Skeletal muscle cell (primary cell): ENCODE measurements at regions not wholly inside any gene's neighbourhood (a gene's known extent, or its start where the extent isn't known, plus 50 kb on each side); places are given as distances from the start of the nearest gene placed in this dataset.
"Not testable (repeated sequence)": the region's sequence is repeated elsewhere in the genome, so short reads cannot be mapped to it uniquely, and the experiment has no call there.

Source experiments
- DNase-seq: peaks from one replicate; pipeline ENCODE4 v3.0.0-alpha.2; 2010; ENCODE audit warnings: low read depth
- H3K4me3 ChIP-seq: 2 replicates; pipeline ENCODE4 v1.5.1; 2011; ENCODE audit warnings: low read depth, mild to moderate bottlenecking, control low read depth, low read length, moderate library complexity

- H3K4me3 ChIP-seq = no peak overlapping the region
- DNase-seq = peak; percentile 76
Observed at GRCh38 chr6:14216946-14217684, 99.5 kb downstream of the CD83 start.

GRCh38 chr6:14217728-14218518 is 100.4 kb downstream of the CD83 start:
- no peak overlapping the region for H3K4me3 ChIP-seq
- no peak for DNase-seq

- DNase-seq = no peak
- no peak overlapping the region for H3K4me3 ChIP-seq
Observed at GRCh38 chr6:14218519-14218800, 100.9 kb downstream of the CD83 start.

- no peak for DNase-seq
- no peak overlapping the region for H3K4me3 ChIP-seq
Observed at GRCh38 chr6:14221564-14222279, 104.2 kb downstream of the CD83 start.

- no peak overlapping the region for H3K4me3 ChIP-seq
- no peak for DNase-seq
Observed at GRCh38 chr6:14222956-14223355, 105.4 kb downstream of the CD83 start.

- DNase-seq = no peak
- H3K4me3 ChIP-seq = no peak overlapping the region
Observed at GRCh38 chr6:14224359-14225103, 107.0 kb downstream of the CD83 start.

- DNase-seq = no peak
Observed at GRCh38 chr6:14226051-14226660, 108.6 kb downstream of the CD83 start.

GRCh38 chr6:14228571-14228970 is 111.0 kb downstream of the CD83 start:
- no peak overlapping the region for H3K4me3 ChIP-seq
- peak; percentile 40 for DNase-seq

More at GRCh38 chr6:14226051-14226660, 108.6 kb downstream of the CD83 start:
- H3K4me3 ChIP-seq = no peak overlapping the region

- DNase-seq = no peak
- no peak overlapping the region for H3K4me3 ChIP-seq
Observed at GRCh38 chr6:14231071-14231483, 113.5 kb downstream of the CD83 start.

- H3K4me3 ChIP-seq = no peak overlapping the region
- no peak for DNase-seq
Observed at GRCh38 chr6:14231501-14232280, 114.1 kb downstream of the CD83 start.

GRCh38 chr6:14232889-14233288 is 115.3 kb downstream of the CD83 start:
- DNase-seq = no peak
- no peak overlapping the region for H3K4me3 ChIP-seq

GRCh38 chr6:14235653-14236356 is 118.2 kb downstream of the CD83 start:
- no peak for DNase-seq
- no peak overlapping the region for H3K4me3 ChIP-seq

GRCh38 chr6:14239097-14239496 is 121.5 kb downstream of the CD83 start:
- no peak overlapping the region for H3K4me3 ChIP-seq
- DNase-seq = no peak

GRCh38 chr6:14240411-14241166 is 123.0 kb downstream of the CD83 start:
- H3K4me3 ChIP-seq = no peak overlapping the region
- DNase-seq = no peak

GRCh38 chr6:14241255-14242070 is 123.9 kb downstream of the CD83 start:
- DNase-seq = no peak
- H3K4me3 ChIP-seq = no peak overlapping the region

- not testable (repeated sequence) for DNase-seq
Observed at GRCh38 chr6:14242912-14243311, 125.3 kb downstream of the CD83 start.

GRCh38 chr6:14243597-14243996 is 126.0 kb downstream of the CD83 start:
- H3K4me3 ChIP-seq = no peak overlapping the region
- DNase-seq = no peak

More at GRCh38 chr6:14242912-14243311, 125.3 kb downstream of the CD83 start:
- not testable (repeated sequence) for H3K4me3 ChIP-seq
